SW480 (cell line): ENCODE measurements at regions not wholly inside any gene's neighbourhood (a gene's known extent, or its start where the extent isn't known, plus 50 kb on each side); places are given as distances from the start of the nearest gene placed in this dataset.
A peak's percentile ranks its signal among the peaks of the same experiment; 100 is the strongest.

Experiments
- DNase-seq: peaks from one replicate; pipeline ENCODE4 v3.0.0-alpha.2; 2016; ENCODE audit warnings: low spot score

DNA sequence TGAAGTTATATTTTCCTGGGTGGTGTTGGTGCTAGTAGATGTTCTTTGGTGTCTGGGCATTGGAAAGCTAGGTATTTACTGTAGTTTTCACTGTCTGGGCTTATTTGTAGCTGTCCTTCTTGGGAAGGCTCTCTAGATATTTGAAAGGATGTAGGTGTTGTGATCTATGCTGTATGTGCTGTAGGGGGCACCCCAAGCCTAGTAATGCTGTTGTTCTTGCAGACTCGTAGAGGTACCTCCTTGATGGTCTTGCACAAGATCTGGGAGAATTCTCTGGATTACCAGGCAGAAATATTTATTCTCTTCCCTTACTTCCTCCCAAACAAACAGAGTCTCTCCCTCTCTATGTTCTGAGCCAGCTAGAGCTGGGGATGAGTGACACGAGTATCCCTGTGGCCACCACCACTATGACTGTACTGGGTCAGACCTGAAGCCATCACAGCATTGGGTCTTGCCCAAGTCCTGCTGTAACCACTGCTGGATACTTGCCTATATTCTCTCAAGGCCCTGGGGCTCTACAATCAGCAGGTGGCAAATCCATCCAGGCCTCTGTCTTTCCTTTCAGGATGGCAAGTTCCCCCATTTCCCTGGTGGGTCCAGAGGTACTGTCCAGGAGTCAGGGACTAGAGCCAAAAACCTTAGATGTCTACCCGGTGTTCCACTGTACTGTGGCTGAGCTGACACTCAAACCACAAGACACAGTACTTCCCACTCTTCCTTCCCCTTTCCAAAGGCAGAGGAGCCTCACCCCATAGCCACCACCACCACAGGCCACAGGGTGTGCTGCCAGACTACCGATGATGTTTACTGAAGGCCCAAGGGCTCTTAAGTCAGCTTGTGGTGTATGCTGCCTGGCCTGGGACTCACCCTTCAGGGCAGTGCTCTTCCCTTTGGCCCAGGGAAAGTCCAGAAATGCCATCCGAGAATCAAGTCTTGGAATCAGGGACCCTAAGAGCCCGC is 195.2 kb upstream of the DPPA4 start:
- DNase-seq: peak; percentile 21

DNA sequence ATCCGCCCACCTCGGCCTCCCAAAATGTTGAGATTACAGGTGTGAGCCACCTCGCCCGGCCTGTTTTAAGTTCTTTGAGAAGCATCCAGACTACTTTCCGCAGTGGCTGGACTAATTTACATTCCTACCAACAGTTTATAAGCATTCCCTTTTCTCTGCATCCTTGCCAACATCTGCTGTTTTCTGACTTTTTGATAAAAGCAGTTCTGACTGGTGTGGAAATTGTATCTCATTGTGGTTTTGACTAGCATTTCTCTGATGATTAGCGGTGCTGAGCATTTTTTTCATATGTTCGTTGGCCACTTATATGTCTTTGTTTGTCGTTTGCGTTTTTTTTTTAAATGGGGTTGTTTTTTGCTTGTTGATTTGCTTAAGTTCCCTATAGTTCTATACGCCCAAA is 208.4 kb upstream of the DPPA4 start:
- no peak for DNase-seq

GRCh38 chr3:109548192-109548938 is 211.0 kb upstream of the DPPA4 start:
- DNase-seq: no peak

- no peak for DNase-seq
These were observed 216.4 kb upstream of the DPPA4 start for GRCh38 chr3:109553591-109554371.

- peak; percentile 2 for DNase-seq
These were observed 222.0 kb upstream of the DPPA4 start for GRCh38 chr3:109559389-109559788.

DNA sequence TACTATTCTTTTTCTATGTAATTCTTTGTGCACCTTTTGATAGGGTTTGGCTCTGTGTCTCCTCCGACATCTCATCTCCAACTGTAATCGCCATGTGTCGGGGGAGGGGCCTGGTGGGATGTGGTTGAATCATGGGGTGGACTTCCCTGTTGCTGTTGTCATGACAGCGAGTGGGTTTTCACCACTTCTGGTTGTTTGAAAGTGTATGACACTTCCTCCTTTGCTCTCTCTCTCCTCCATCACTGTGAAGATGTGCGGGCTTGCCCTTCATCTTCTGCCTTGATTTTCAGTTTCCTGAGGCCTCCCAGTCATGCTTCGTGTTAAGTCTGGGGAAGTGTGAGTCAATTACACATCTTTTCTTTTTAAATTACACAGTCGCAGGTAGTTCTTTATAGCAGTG is 225.8 kb upstream of the DPPA4 start:
- no peak for DNase-seq

DNA sequence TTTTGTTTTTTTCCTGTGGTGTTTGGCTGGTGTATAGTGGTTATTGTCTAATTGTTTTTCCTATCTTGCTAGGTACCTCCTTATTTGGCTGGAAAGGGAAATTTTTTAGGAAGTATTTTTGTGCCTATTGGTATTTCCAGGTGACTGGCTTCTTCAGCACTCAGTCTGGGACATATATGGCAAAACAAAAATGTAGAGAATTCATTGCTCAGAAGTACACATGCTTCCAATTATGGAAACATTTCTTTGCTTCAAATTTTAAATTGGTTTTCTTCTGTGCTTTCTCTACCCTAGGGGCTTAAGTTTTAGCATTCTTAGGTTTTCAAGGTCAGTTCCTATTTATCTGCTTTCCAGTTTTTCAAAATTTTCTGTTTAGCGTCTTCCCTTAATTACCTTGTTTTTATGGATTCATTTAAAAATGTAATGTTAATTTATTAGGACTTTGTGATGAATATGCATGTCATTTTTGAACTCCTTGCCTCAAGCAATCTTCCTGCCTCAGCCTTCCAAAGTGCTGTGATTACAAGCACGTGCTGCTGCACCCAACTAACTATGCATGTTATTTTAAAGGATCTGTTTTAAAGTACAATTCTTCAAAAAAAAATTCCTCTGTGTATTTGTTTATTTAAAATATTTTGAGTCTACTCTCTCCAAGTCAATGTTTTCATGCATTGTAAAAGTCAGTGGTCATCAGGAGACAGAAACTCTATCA is 231.9 kb upstream of the DPPA4 start:
- DNase-seq: no peak

GRCh38 chr3:109570408-109570807 is 233.1 kb upstream of the DPPA4 start:
- DNase-seq: no peak

DNA sequence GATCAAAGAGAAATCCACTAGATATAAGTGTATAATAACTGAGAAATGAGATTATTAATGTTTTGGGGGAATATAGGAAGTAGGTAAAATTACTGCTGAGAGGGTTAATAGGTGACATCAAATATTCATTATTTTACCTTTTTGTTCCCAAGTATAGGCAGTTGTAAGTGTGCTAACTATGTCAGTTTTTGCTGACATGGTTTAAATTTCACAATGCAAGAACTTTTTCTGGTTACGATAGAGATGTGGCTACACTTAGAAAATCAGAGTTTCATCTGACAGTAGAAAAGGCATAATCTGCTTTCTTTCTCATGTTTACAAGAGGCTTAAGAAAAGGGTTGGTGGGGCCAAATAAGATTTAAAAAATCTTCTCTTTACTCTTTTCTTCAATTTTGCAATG is 235.0 kb upstream of the DPPA4 start:
- DNase-seq: no peak

DNA sequence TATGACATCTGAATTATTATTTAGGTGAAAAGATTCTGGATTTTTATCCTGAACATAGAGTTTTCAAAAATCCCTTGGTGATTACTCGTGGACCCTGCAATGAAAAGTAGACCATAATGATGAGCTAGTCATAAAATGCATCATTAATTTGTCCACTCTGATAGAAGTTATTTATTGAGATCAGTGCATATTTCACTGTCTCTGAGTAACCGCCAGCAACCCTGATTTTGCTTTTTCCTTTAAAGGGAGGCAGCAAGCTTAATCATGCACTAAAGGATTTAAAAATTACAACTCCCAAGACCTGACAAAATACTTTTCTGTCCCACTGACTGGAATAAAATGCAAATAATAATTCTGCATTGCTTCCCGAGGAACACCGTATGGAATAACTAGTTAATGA is 259.6 kb upstream of the DPPA4 start:
- DNase-seq: no peak

- DNase-seq: no peak
These were observed 260.1 kb upstream of the DPPA4 start for GRCh38 chr3:109597444-109597843.

DNA sequence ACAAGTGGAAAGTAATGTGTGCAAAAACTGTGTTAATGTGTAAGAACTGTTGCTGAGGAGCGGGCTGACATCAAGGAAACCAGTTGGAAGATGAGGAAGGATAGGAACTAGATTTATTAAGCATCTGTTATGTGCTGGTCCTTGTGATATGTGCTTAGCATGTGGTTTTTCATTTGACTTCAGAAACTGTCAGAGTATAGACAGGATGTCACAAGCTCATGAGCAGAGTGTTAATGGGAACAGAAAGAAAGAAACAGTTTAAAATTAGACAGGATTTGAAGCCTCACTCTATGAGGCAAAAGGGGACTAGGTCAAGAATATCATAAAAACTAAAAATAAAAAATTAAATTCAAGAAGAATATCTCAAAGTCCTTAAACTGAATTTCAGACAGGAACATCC is 270.6 kb upstream of the DPPA4 start:
- no peak for DNase-seq

DNA sequence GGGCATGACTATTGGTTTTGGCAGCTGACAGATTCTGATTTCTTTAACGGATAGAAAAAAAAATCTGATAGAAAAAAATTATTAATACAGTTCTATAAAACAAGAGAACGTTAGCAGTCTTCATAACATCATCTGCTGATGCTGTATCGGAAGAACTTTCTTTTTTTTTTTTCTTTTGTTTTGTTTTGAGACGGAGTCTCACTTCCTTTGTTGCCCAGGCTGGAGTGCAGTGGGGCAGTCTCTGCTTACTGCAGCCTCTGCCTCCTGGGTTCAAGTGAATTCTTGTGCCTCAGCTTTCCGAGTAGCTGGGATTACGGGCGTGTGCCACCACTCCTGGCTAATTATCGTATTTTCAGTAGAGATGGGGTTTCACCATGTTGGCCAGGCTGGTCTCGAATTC is 271.2 kb upstream of the DPPA4 start:
- DNase-seq: no peak

GRCh38 chr3:109618766-109619378 is 281.5 kb upstream of the DPPA4 start:
- no peak for DNase-seq

DNA sequence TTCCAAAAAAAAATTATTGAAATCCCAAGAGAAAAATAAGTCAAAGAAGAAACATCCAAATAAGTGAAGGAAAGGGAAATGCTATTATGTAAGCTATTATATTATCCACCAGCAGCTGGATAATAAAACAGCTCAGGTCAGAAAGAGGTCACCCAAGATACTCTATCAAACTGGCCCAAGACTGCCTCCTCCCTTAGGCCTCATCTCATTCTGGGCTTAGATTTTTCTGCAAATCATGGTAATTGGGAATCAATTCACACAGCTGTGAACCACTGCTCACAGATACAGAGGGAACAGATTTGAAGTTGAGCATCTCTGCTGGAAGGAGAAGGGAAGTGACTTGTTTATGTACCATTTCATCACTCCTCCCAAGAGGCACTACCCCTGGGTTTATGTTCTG is 294.6 kb upstream of the DPPA4 start:
- DNase-seq: no peak

DNA sequence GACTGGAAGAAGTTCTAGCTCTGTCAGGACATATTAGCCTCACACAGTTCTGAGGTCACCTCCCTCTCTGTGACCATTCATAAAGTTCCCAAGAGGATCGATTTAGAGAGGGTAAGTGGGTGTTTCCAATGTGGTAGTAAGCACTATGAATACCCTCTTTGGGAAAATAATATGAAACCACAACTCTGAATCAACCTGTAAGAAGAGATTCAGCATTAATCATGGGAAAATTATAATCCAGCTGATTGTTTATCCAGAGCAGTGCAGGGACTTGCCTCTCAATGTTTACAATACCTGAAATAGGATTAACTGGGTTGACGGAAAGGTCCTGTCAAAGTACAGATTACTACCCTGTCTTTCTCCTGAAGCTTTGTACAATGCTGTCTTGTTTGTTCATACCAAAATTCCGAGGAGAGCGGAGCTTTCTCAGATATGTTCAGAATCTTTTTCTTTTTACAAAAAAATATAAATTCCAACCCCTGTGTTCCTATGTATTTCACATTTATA is 302.9 kb upstream of the DPPA4 start:
- no peak for DNase-seq

GRCh38 chr3:109642025-109642424 is 304.7 kb upstream of the DPPA4 start:
- no peak for DNase-seq

DNA sequence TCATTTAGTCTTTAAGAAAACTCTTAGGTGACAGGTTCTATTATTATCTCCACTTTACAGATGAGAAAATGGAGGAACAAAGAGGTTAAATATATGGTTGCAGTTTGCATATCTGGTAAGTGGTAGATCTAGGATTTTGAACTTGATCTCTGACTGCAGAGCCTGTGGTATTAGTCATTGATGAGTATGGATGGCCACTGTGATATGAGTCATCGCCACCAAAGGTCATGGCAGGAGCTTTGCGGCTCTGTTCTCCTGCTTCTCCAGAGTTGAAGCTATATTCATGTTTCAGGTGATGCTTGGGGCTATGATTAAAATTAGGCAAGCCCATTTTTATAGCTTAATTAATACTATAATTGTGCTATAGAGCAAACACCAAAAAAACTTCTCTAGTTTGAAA is 306.2 kb upstream of the DPPA4 start:
- DNase-seq: peak; percentile 18

DNA sequence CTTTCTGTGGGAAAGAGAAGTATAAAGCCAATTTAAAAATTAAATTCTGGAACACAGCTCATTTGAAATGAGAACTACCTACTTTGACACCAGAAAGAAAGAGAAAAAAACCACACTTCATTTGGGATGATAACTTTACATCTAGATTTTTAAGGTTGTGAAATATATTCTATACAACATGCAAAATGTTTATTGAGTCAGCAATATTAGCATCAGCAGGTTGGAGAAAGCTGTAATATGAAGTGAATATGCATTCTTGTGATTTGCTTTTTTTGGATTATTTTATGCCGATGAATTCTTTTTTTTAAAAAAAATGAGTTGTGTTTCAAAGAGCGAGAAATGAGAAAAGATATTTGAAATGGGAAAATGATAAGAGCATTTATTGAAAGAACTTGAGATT is 307.0 kb upstream of the DPPA4 start:
- no peak for DNase-seq

DNA sequence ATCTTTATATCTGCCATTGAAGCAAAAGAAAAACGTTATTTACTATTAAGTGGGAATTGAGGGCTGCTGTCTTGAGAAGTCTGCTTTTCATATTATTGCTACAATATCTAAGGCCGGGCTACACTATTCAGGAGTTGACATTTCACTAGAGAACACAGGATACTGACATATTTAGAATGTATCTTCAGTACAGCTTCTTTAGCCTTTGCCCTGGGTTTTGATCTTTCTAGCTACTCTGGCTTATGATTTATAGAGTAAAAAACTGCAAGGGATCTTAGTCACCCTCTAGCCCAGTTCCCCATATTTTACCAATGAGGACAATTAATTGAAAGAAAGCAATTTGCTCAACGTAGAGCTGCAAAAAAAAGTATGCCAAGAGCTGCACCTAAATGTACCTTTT is 307.4 kb upstream of the DPPA4 start:
- DNase-seq: no peak

- DNase-seq: no peak
These were observed 310.7 kb upstream of the DPPA4 start for GRCh38 chr3:109648027-109648426.
